ENCODE measurements at regions not wholly inside any gene's neighbourhood (a gene's known extent, or its start where the extent isn't known, plus 50 kb on each side); places are given as distances from the start of the nearest gene placed in this dataset.

DNA sequence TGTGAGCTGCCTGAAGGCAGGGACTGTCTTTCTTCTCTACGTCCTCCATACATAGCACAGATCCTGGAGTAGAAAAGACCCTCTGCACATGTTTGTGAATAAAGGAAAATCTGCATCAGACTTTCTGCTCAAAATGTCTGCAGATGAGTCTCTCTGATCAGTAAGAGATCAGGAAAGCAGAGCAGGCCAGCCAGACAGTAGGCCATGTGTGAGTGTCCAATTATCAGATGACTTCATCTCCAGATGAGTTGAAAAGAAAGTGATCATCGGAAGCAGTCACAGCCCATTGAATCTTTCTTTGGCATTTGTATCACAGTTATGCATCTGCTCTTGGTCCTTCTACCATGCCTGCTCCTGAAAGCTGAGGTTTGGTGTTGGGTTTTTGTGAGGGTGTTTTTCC lies 298.7 kb upstream of the NCAM1 start:
- TF ChIP-seq RAD21 (IDR thresholded peaks at IDR 0.05) (no peak), CTCF (IDR thresholded peaks at IDR 0.05; ENCODE audit: low read depth, low read length, missing input control) (no peak), ATF3 (IDR thresholded peaks at IDR 0.05) (no peak), GABPA (IDR thresholded peaks at IDR 0.05 in 1 of 2, conservative IDR thresholded peaks at IDR 0.05 in 1 of 2) (no peak), YY1 (IDR thresholded peaks at IDR 0.05) (no peak), SP1 (IDR thresholded peaks at IDR 0.05) (no peak), FOXA1 (IDR thresholded peaks at IDR 0.05) (no peak), REST (IDR thresholded peaks at IDR 0.05) (no peak)
- TF ChIP-seq, protein P1, sequence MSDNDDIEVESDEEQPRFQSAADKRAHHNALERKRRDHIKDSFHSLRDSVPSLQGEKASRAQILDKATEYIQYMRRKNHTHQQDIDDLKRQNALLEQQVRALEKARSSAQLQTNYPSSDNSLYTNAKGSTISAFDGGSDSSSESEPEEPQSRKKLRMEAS (IDR thresholded peaks at IDR 0.05) = no peak

Measured in liver (tissue), 3 donors.